ENCODE measurements at regions not wholly inside any gene's neighbourhood (a gene's known extent, or its start where the extent isn't known, plus 50 kb on each side); places are given as distances from the start of the nearest gene placed in this dataset.
A peak's percentile ranks its signal among the peaks of the same experiment; 100 is the strongest.

GRCh38 chr16:51341204-51341603 lies 190.1 kb upstream of the SALL1 start:
- H3K4me3 ChIP-seq (ENCODE audit: low read length in 3 of 3): no peak overlapping the region
- no peak overlapping the region for H3K27ac ChIP-seq (ENCODE audit: low read depth in 2 of 2, low read length in 2 of 2)
- intact Hi-C loops (cut with DNase I): no loop called here
- DNase-seq (no peak), FAIRE-seq (no peak)
- H3K4me1 ChIP-seq (ENCODE audit: control insufficient read depth in 2 of 3, insufficient read depth in 2 of 3, low read depth in 1 of 3, low read length in 3 of 3): no peaks in the 10 kb centered on the region
- no peaks in the 10 kb centered on the region for H3K27me3 ChIP-seq (ENCODE audit: control insufficient read depth, insufficient read depth, low read length)
- no peaks in the 10 kb centered on the region for H3K36me3 ChIP-seq (ENCODE audit: control insufficient read depth in 2 of 3, insufficient read depth in 3 of 3, low read length in 3 of 3)
- no peaks in the 10 kb centered on the region for H3K9me3 ChIP-seq (ENCODE audit: control insufficient read depth in 2 of 3, insufficient read depth in 1 of 3, low read length in 3 of 3)
- TF ChIP-seq CTCF (IDR thresholded peaks at IDR 0.05; ENCODE audit: borderline replicate concordance, extremely low read depth, insufficient read depth): no peak
- H3K9ac ChIP-seq (ENCODE audit: low read length in 3 of 3): no peak overlapping the region

- Histone ChIP-seq H3K27me3 (ENCODE audit: control insufficient read depth, insufficient read depth, low read length) (no peaks in the 10 kb centered on the region), H3K4me1 (ENCODE audit: control insufficient read depth in 2 of 3, insufficient read depth in 2 of 3, low read depth in 1 of 3, low read length in 3 of 3) (no peaks in the 10 kb centered on the region), H3K4me3 (ENCODE audit: low read length in 3 of 3) (no peak overlapping the region), H3K36me3 (ENCODE audit: control insufficient read depth in 2 of 3, insufficient read depth in 3 of 3, low read length in 3 of 3) (no peaks in the 10 kb centered on the region), H3K27ac (ENCODE audit: low read depth in 2 of 2, low read length in 2 of 2) (no peak overlapping the region), H3K9me3 (ENCODE audit: control insufficient read depth in 2 of 3, insufficient read depth in 1 of 3, low read length in 3 of 3) (no peaks in the 10 kb centered on the region), H3K9ac (ENCODE audit: low read length in 3 of 3) (no peak overlapping the region)
- DNase-seq (peak in 1 of 5 donors; percentile 17), FAIRE-seq (no peak)
- intact Hi-C loops (cut with DNase I): no loop called here
- no peak for TF ChIP-seq CTCF (IDR thresholded peaks at IDR 0.05; ENCODE audit: borderline replicate concordance, extremely low read depth, insufficient read depth)
These were observed 186.6 kb upstream of the SALL1 start for GRCh38 chr16:51337662-51338061.

GRCh38 chr16:51328733-51329132 lies 177.7 kb upstream of the SALL1 start:
- Histone ChIP-seq H3K36me3 (ENCODE audit: control insufficient read depth in 2 of 3, insufficient read depth in 3 of 3, low read length in 3 of 3) (no peaks in the 10 kb centered on the region), H3K27me3 (ENCODE audit: control insufficient read depth, insufficient read depth, low read length) (no peaks in the 10 kb centered on the region), H3K4me1 (ENCODE audit: control insufficient read depth in 2 of 3, insufficient read depth in 2 of 3, low read depth in 1 of 3, low read length in 3 of 3) (no peaks in the 10 kb centered on the region), H3K9me3 (ENCODE audit: control insufficient read depth in 2 of 3, insufficient read depth in 1 of 3, low read length in 3 of 3) (no peaks in the 10 kb centered on the region), H3K4me3 (ENCODE audit: low read length in 3 of 3) (no peak overlapping the region), H3K9ac (ENCODE audit: low read length in 3 of 3) (no peak overlapping the region), H3K27ac (ENCODE audit: low read depth in 2 of 2, low read length in 2 of 2) (no peak overlapping the region)
- TF ChIP-seq CTCF (IDR thresholded peaks at IDR 0.05; ENCODE audit: borderline replicate concordance, extremely low read depth, insufficient read depth): no peak
- DNase-seq: peak in 3 of 5 donors; percentile 24 to 66 (median 42)
- FAIRE-seq: no peak
- intact Hi-C loops (cut with DNase I): no loop called here

GRCh38 chr16:51327001-51327400 lies 175.9 kb upstream of the SALL1 start:
- FAIRE-seq: no peak
- H3K9me3 ChIP-seq (ENCODE audit: control insufficient read depth in 2 of 3, insufficient read depth in 1 of 3, low read length in 3 of 3): no peaks in the 10 kb centered on the region
- intact Hi-C loops (cut with DNase I): no loop called here

More at GRCh38 chr16:51327001-51327400, 175.9 kb upstream of the SALL1 start:
- TF ChIP-seq CTCF (IDR thresholded peaks at IDR 0.05; ENCODE audit: borderline replicate concordance, extremely low read depth, insufficient read depth): no peak
- Histone ChIP-seq H3K9ac (ENCODE audit: low read length in 3 of 3) (no peak overlapping the region), H3K36me3 (ENCODE audit: control insufficient read depth in 2 of 3, insufficient read depth in 3 of 3, low read length in 3 of 3) (no peaks in the 10 kb centered on the region), H3K4me3 (ENCODE audit: low read length in 3 of 3) (no peak overlapping the region), H3K27me3 (ENCODE audit: control insufficient read depth, insufficient read depth, low read length) (no peaks in the 10 kb centered on the region), H3K27ac (ENCODE audit: low read depth in 2 of 2, low read length in 2 of 2) (no peak overlapping the region), H3K4me1 (ENCODE audit: control insufficient read depth in 2 of 3, insufficient read depth in 2 of 3, low read depth in 1 of 3, low read length in 3 of 3) (no peaks in the 10 kb centered on the region)
- no peak for DNase-seq
